Prostate gland (tissue), 2 donors: ENCODE measurements at regions not wholly inside any gene's neighbourhood (a gene's known extent, or its start where the extent isn't known, plus 50 kb on each side); places are given as distances from the start of the nearest gene placed in this dataset.

Experiments
- POLR2A ChIP-seq: fragments of 450-650 bp; IDR thresholded peaks from one replicate; pipeline ENCODE4 v1.6.1; 2016; ENCODE audit warnings: antibody characterized with exemption, mild to moderate bottlenecking
- POLR2AphosphoS5 ChIP-seq: sonication (generic); formaldehyde crosslinking; IDR thresholded peaks from one replicate; pipeline ENCODE4 v1.6.1; 2017; ENCODE audit warnings: antibody characterized with exemption
- TF ChIP-seq, protein P1 (sequence below), 4 experiments: fragments of 200-600 bp in 2 of 4; fragments of 450-650 bp in 2 of 4; sonication (generic) in 2 of 4; IDR thresholded peaks; 1 replicate in 3 of 4; 2 replicates in 1 of 4; pipeline ENCODE4 v1.5.1; 2016 to 2019; ENCODE audit warnings: antibody characterized with exemption in 4 of 4, mild to moderate bottlenecking in 2 of 4, moderate library complexity in 2 of 4

DNA sequence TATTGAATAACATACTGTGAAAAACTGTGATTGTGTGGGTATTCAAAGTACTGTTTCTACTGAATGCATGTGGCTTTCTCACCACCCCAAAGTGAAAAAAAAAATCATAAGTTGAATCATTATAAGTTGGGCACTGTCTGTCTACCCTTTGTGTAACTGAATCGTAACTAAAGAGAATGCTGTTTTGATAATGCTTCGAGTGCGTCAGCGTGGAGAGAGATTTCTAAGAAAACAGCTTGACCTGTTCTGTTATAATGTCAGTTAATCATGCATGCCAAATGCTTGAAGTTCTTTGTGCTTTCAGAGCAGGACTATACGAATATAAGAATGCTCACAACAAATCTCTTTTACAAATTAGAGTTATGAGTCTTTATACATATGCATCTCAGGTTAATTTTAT is 148.8 kb upstream of the SGCD start:
- TF ChIP-seq POLR2A (no peak), POLR2AphosphoS5 (no peak)
- TF ChIP-seq, protein P1, sequence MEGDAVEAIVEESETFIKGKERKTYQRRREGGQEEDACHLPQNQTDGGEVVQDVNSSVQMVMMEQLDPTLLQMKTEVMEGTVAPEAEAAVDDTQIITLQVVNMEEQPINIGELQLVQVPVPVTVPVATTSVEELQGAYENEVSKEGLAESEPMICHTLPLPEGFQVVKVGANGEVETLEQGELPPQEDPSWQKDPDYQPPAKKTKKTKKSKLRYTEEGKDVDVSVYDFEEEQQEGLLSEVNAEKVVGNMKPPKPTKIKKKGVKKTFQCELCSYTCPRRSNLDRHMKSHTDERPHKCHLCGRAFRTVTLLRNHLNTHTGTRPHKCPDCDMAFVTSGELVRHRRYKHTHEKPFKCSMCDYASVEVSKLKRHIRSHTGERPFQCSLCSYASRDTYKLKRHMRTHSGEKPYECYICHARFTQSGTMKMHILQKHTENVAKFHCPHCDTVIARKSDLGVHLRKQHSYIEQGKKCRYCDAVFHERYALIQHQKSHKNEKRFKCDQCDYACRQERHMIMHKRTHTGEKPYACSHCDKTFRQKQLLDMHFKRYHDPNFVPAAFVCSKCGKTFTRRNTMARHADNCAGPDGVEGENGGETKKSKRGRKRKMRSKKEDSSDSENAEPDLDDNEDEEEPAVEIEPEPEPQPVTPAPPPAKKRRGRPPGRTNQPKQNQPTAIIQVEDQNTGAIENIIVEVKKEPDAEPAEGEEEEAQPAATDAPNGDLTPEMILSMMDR (IDR thresholded peaks at IDR 0.05): no peak
